GM21423 (cell line): ENCODE measurements at regions not wholly inside any gene's neighbourhood (a gene's known extent, or its start where the extent isn't known, plus 50 kb on each side); places are given as distances from the start of the nearest gene placed in this dataset.

Experiments
- ATAC-seq: cut with Tn5 transposase; IDR thresholded peaks from one replicate; pipeline ENCODE4 v1.9.1; 2021; ENCODE audit warnings: mild to moderate bottlenecking, moderate library complexity; ENCODE audit not compliant: unreplicated experiment

DNA sequence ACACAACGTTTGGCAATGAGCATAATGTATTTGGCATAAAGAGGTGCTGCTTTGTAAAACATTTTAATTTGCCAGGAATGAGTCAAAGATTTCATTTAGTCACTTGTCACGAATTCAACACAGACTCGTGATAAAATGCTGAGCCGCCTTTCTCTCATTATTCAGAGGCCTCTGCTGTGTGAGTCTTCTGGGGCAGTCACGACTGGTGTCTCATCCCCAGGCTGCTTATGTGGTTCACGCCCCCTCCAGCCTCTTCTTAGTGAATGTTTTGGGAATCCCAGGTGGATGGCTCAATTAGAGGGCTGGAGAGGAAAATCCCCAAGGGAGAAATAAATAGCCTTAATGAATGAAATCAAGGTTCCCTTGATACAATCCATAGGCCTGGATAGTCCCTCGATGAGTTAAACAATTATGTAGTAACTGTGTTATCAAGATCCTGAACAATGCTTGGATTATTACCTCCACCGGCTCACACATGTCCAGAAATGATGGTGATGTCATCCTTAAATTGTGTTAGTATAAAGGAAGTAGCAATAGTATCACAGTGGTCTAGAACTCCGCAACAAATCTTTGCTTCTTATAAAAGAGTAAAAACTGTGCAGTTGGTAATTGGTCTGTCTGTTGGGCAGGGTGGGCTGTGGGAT, 192.1 kb upstream of the ADAMTS16 start:
- ATAC-seq = no peak

DNA sequence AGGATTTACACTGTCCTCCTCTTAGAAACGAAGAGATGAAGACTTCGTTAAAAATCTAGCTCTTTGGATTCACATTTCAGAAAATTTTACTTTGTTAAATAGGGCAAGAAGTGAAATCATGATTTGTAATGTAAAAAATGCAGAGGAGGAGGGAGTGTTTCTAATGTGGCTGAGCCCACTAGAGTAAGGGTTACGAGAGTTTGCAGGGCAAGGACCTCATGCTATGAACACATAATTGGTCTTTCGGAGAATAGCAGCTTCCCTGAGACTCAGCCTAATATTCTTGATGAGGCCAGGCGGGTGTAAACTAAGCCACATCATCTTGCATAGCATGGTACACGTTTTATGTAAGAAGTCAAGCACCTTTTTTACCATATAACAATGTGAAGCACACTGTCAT, 191.0 kb upstream of the ADAMTS16 start:
- ATAC-seq = no peak

DNA sequence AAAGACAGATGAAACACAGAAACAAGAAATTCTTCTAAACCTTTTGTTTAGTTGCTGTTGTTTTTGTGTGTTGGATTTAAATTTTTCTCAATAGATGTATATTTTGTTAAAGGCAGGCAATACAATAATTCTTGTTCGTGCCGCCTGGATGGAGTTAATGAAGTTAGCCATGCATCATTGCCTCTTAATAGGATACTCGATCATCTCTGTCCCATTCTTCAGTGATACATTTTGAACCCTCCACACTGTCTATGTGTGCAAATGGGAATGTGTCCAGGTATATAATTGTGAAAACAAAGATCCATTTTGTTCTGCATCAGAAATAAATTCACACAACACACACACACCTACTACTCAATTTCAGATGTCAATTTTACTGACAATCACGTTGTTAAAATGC, 186.6 kb upstream of the ADAMTS16 start:
- no peak for ATAC-seq

DNA sequence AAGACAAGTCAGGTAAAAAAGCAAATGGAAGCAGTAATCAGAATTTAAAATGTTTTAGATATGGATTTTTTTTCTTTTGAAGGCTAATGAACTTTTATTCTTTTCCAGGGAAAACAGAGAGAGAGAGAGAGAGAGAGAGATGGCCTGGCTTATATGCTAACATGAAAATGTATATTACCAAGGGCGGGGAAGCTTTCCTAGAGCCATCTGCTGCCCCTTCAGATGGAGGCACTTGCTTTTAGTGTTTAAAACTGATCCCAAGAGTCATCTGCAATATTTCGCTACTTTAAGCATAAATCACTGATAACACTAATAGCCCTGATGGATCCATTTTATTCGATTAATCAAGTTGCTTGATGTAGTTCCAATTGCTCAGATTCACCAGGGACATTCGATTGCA, 186.1 kb upstream of the ADAMTS16 start:
- ATAC-seq = no peak

DNA sequence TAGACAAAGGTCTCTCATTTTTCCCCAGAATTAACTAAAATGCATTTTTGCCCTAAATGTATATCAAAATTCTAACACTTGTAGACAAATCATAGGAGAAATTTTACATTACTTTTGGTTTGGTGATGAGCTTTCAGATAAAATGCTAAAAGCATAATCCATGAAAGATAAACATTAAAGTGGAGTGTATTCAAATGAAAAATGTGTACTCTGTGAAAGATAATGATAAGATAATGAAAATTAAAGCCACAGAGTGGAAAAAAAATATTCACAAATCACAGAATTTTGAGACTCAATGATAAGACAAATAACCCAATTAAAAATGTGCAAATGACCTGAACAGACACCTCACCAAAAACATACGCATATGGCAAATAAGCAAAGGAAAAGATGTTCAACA, 176.9 kb upstream of the ADAMTS16 start:
- ATAC-seq = no peak

DNA sequence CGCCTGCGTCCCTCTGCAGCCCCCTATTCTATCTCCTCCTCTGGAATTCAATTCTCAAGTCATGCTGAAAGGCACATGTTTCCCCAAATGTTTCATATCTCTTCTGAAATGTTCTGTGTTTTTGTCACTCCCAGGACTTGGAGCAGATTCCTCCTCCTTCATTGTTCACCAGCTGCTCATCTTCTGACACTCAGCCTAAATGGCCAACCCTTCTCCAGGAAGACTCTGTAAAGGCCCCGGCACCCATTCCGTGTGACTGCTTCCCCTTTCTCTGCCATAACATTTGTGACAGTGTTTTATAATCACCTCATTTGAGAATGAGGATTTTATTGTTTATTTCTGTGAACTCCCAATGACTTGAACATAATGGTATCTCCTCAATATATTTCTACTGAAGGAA, 170.8 kb upstream of the ADAMTS16 start:
- no peak for ATAC-seq

DNA sequence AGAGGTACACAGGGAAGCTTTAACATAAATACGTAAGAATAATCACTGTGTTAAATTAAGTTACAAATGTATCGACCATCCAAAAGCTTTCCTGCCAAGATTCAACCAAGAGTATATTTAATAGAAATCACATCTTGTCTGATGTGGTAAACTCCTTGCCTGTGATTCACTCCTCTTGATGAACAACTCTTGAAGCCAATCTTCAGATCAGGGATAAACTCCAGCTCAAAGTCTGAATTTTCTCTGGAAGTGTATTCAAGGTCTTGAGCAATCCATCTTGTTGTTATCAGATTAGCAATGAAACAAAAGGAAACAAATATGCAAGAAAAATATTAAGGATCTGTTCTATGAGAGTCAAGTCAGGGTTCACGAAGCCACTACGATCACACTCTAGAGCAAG, 170.0 kb upstream of the ADAMTS16 start:
- ATAC-seq = no peak

DNA sequence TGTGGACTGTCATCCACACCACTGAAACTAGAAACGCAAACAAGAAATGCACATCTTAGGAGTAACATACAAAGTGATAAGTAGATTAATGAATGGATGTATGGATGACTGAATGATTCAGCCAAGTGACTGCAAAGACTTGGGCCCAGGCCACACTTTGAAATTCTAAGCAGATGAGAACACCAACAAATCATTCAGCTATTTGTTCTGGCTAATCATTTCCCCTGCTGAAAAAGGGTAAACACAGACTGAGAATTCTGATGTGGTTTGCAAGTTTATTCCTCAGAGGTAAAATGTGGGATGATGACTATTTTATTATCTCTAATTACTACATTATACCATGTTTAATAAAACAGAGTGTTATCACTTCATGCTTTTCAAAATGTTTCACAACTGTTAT, 163.2 kb upstream of the ADAMTS16 start:
- no peak for ATAC-seq

DNA sequence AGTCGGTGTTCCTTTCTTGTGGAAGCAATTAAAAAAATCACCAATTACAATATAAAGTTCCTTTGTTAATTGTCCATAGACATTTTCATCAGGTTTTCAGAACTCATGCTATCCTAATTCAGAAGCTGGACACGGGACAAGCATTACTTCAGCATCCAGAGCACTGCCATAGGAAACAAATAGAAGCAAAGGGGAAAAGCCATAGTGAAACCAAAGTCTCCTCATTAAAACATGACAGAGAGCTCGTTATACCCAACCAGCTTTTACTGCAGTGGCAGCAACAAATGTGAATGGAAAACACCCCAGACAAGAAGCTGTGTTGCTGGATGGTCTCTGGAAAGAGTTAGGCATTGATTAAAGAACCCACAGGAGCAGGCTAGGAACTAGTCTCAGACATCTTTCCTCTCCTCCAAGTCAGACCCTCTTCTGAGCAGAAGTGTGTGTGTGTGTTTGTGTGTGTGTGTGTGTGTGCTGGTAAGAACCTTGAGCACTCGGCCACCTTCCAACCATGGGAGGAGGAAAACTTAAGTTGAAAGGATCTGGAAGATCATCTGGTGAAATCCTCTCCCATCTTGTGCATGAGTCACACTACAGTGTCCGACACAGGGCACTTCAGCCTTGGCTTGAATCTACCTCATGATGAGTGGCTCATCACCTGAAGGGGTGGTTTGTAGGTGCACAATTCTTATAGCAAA, 162.6 kb upstream of the ADAMTS16 start:
- ATAC-seq = no peak

DNA sequence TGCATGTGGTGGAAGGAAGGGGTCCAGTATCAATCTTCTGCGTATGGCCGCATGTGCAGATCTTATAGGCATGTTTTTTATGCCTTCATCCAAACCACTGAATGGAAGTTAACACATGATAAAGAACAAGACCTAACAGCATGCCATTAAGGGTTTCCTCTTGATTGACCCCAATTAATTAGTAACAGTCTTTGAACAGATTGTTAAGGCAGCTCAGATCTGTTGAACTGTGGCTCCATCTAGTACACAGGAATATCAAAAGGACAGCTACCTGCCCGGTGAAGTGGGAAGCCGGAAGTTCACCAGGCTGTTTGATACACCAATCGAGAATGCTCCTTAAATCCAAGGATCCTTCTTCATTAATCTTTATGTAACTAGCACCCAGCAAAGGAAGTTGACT, 159.9 kb upstream of the ADAMTS16 start:
- ATAC-seq = no peak

DNA sequence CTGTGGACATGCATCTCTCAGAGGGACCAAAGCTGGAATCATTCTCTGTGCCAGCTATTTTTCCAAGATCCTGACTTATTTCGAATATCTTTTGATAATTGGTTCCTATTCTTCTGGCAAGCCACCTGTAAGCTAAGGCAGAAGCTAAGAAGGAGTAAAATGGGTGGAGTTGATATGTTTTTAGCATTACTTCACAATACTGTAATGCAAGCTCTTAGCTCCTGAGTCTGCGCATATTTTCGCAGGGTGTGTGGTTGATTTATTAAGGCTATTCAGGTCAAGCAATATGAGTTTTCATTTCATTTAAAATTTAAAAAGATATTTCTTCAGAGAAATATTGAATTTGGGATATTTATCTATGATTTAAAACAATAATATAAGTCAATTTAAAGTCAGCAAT, 158.5 kb upstream of the ADAMTS16 start:
- ATAC-seq = no peak

DNA sequence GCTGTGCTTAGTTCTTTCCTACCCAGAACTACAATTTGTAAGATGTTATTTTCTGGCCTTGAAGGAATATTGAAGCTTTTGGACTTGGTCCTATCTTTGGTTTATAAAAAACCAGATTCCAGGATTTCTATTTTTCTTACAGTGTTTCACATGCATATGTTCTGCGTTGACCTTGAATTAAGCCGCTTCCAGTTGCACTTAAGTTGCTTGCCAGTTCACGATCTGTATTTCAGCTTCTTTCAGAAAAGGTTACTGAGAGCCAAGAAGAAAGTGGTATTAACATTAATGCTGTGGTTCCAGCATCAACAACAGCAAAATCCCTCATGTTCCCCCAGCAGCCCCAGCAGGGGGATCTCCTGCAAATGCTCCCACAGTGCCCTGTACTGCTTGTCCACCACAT, 156.4 kb upstream of the ADAMTS16 start:
- ATAC-seq = no peak

DNA sequence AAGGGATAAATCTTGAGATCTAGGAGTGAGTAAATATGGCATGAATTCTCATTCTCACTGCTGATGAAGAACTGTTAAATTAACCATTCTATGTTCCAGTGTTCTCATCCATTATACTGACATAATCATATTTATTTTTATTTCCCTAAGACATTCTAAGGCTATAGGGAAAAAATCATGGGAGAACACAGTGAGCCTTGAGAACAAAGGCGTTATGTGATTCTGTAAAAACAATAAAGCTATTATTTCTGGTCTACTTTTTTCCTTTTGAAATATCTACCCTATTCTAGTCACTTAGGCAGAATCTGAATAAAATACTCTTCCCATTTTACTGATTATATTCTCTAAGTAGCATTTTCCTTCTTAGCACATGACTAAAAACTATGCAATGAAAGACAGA, 155.7 kb upstream of the ADAMTS16 start:
- ATAC-seq = no peak

DNA sequence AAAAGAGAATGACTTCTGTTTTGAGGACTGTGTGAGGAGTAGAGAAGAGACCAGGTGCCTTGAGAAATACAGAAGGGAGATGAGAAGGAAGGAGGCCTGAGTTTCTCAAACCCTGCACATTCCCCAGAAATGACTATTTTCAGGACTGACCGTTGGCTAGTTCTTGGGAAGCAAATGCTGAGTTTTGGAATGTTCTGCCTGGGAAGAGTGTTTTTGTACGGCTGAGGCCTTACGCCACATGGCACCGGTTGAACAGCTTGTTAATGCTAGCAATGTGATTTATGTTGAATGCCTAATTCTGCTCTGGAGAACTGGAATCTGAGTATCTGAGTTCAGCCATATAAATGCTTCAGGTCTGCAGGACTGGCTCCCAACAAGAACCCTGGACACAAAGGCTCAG, 152.7 kb upstream of the ADAMTS16 start:
- no peak for ATAC-seq

DNA sequence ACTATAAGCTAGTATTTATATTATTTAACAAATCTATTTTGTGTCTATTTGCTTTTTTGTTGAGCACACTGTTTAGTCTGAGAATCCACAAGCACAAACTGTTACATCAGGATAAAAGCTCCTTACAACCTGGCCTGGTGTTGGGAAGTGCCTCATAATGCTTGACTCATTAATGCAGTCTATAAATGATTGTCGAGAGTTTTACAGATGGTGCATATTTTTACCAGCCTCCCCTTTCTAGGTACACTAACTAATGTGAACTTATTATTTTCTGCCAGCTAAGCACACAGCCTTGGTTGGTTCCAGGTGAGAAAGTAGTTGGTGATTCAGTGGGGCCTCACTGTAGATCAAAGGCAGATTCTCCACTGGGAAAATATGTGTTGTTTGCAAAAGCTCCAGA, 151.0 kb upstream of the ADAMTS16 start:
- ATAC-seq = no peak

DNA sequence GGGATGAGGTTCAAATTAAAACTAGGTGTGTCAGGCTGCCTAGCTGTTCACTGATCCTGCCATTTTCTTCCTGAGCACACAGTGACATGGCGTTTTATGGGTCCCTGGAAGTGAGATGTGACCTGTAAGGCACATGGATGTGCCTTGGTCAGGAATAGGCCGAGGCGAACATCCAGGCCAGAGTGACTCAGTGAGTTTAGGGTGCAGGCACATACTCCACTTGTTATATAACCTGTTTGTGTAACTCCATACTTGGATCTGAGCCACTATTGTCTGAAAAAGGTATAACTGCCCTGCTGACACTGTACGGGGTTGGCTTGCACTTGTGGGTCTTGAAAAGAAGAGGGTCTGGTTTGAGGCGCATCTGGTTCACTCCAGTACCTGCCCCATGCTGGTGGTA, 150.1 kb upstream of the ADAMTS16 start:
- no peak for ATAC-seq

DNA sequence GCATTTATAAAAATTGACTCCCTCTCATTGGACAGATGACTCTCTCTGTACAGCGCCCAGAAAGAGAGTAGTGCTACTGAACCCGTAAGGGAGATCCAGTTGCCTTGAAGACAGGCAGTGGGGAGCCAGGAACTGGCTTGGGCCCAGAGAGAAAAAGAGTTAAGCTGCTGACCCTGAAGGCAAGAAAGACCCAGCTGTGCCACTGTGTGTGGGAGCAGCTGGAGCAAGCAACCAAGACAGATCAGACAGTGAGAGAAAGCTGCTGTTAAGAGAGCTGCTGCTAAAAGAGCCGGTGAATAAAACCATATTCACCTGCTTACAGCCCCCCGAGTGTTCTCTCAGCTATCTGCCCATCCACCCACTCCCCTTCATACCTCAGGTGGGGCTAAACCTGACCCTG, 149.7 kb upstream of the ADAMTS16 start:
- ATAC-seq = no peak

DNA sequence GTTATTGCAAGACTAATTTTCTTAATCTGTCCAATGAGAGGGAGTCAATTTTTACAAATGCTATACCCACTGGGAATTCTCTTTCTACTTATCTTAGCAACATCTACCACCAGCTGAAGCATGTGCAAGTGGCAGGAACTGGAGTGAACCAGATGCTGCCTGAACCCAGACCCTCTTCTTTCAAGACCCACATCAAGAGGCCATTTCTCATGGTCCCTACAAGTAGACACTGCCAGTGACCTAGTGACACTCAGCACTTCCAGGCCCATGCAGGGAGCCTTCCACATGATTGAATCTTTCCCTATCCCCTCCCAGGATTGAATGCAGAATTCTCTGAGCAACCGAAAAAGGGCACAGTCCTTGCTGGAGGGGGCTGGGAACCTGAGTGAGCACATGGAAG, 148.2 kb upstream of the ADAMTS16 start:
- ATAC-seq = no peak

DNA sequence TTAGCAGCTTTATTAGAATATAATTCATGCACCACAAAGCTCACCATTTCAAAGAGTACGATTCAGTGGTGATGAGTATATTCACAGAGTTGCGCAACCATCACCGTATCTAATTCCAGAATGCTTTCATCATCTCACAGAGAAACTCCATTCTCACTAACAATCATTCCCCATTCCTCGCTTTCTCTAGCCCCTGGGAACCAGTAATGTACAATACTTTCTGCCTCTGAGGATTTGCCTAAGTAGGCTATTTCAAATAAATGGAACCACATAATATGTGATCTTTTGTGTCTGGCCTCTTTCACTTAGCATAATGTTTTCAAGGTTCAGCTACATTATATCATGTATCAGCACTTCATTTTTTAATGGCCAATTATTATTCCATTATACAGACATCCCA, 145.1 kb upstream of the ADAMTS16 start:
- ATAC-seq = no peak

DNA sequence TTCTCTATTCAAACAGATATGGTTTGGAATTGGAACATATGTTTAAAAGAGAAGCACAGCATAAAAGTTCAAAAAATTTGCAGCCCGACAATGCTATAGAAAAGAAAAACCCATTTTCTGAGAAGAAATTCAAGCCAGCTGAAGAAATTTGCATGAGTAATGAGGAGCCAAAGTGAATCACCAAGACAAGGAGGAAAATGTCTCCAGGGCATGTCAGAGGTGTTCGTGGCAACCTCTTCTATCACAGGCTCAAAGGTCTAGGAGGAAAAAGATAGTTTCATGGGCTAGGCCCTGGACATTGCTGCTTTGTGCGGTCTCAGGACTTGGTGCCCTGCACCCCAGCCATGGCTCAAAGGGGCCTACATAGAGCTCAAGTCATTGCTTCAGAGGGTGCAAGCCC, 134.8 kb upstream of the ADAMTS16 start:
- ATAC-seq = no peak

DNA sequence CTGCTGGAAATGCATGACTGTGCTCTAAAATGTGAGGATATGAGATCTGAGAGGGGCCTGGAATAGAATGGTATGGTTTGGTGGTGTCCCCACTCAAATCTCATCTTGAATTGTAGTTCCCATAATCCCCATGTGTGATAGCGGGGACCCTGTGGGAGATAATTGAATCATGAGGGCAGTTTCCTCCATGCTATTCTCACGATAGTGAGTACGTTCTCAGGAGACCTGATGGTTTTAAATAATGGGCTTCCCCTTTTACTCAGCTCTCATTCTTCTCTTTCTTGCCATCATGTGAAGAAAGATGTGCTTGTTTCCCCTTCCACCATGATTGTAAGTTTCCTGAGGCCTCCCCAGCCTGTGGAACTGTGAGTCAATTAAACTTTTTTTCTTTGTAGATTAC, 133.6 kb upstream of the ADAMTS16 start:
- ATAC-seq = no peak

DNA sequence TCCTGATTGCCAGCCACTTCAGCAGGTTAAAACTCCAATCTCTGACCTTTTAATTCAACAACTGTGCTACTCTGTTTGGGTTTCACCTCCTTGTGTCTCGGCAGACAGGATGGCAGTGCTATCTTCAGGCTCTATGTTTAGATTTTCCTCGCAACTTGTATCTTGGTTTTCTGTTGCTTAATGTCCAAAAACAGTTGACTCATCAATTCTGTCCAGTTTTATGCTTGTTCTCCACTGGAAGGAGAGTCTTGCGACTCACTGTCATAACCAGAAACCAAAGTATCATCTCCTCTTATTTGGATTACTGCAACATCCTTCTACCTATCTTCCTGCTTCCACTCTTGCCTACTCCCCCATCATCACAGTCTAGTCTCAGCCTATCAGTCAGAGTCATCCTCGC, 130.9 kb upstream of the ADAMTS16 start:
- no peak for ATAC-seq

DNA sequence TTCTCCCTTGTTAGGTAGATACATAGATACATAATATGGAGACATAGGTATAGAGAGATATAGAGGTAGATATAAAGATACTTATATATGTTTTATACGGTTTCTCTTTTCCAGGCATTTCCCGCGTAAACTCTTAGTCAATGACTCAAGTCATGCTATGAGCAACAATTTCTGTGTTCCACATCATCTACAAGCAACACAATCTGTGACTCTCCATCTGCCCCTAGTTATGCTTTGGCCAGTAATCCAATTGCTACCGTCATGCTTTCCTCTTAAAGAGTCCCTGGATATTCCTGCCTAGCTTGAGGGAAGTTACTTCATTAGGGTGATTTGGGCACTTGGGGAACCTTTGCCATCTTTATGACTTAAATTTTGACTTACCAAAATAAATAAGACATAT, 129.0 kb upstream of the ADAMTS16 start:
- no peak for ATAC-seq
